GM12878 (cell line): ENCODE measurements at regions not wholly inside any gene's neighbourhood (a gene's known extent, or its start where the extent isn't known, plus 50 kb on each side); places are given as distances from the start of the nearest gene placed in this dataset.
A peak's percentile ranks its signal among the peaks of the same experiment; 100 is the strongest.

Source experiments
- CBFB ChIP-seq: IDR thresholded peaks from 2 replicates; pipeline ENCODE4 v1.6.1; 2016; ENCODE audit warnings: antibody characterized with exemption, low read depth
- FOXM1 ChIP-seq: IDR thresholded peaks from 2 replicates; pipeline ENCODE4 v1.6.1; 2012; ENCODE audit warnings: low read depth, mild to moderate bottlenecking, inconsistent platforms, low read length, moderate library complexity
- HCFC1 ChIP-seq: fragments of 150-350 bp; IDR thresholded peaks from 2 replicates; pipeline ENCODE4 v1.6.1; 2014; ENCODE audit warnings: low read length
- JUNB ChIP-seq: IDR thresholded peaks from 2 replicates; pipeline ENCODE4 v1.6.1; 2016; ENCODE audit warnings: antibody characterized with exemption, mild to moderate bottlenecking
- NFIC ChIP-seq: IDR thresholded peaks from 2 replicates; pipeline ENCODE4 v1.6.1; 2012; ENCODE audit warnings: low read depth, mild to moderate bottlenecking, inconsistent platforms, low read length, moderate library complexity
- PBX3 ChIP-seq: IDR thresholded peaks from 2 replicates; pipeline ENCODE4 v1.6.1; 2011; ENCODE audit warnings: mild to moderate bottlenecking, low read depth, low read length, moderate library complexity; ENCODE audit not compliant: insufficient replicate concordance
- RB1 ChIP-seq: fragments of 450-650 bp; formaldehyde crosslinking; IDR thresholded peaks from 2 replicates; pipeline ENCODE4 v1.6.1; 2017; ENCODE audit warnings: mild to moderate bottlenecking, borderline replicate concordance
- STAT1 ChIP-seq: fragments of 450-650 bp; conservative IDR thresholded peaks from 2 replicates; pipeline ENCODE4 v1.6.1; 2014; ENCODE audit warnings: antibody characterized with exemption, mild to moderate bottlenecking
- SUPT20H ChIP-seq: IDR thresholded peaks from 2 replicates; pipeline ENCODE4 v1.6.1; 2011; ENCODE audit warnings: low read depth, mild to moderate bottlenecking, low read length, moderate library complexity, borderline replicate concordance; ENCODE audit not compliant: control insufficient read depth
- ZNF687 ChIP-seq: fragments of 450-650 bp; IDR thresholded peaks from 2 replicates; pipeline ENCODE4 v1.6.1; 2017; ENCODE audit warnings: mild to moderate bottlenecking, moderate library complexity
- TF ChIP-seq, protein P1 (sequence below): fragments of 450-650 bp; IDR thresholded peaks from 2 replicates; pipeline ENCODE4 v1.6.1; 2017; ENCODE audit warnings: mild to moderate bottlenecking
- TF ChIP-seq, protein P2 (sequence below), 3 experiments: IDR thresholded peaks in 2 of 3; conservative IDR thresholded peaks in 1 of 3; 2 replicates each; pipeline ENCODE4 v1.5.1; 2011; ENCODE audit warnings: low read depth in 3 of 3, low read length in 3 of 3, mild to moderate bottlenecking in 3 of 3, control low read depth in 2 of 3, moderate library complexity in 2 of 3, inconsistent platforms in 1 of 3, mixed read lengths in 1 of 3; ENCODE audit not compliant: control insufficient read depth in 2 of 3, insufficient read depth in 1 of 3; ENCODE audit errors: extremely low read depth in 1 of 3

DNA sequence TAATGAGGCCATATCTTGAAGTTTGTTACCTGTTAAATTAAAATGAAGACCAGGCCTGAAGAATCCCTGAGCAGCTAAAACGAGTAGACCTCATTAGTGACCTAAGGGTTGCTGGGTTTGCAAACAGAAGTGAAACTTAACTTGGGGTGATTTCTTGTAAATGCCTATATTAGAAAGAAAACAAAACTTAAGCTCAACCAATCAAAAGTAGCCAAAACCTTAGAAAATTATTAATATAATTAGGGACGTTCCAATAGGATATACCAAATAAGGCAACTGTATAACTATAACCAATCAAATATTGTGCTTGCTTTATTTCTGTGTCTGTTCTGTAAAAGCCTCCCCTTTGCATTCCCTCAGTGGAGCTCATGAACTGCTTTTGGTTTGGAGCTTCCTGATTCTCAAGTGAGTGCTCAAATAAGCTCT lies 137.9 kb upstream of the VRK2 start (continued):
- TF ChIP-seq, protein P1, sequence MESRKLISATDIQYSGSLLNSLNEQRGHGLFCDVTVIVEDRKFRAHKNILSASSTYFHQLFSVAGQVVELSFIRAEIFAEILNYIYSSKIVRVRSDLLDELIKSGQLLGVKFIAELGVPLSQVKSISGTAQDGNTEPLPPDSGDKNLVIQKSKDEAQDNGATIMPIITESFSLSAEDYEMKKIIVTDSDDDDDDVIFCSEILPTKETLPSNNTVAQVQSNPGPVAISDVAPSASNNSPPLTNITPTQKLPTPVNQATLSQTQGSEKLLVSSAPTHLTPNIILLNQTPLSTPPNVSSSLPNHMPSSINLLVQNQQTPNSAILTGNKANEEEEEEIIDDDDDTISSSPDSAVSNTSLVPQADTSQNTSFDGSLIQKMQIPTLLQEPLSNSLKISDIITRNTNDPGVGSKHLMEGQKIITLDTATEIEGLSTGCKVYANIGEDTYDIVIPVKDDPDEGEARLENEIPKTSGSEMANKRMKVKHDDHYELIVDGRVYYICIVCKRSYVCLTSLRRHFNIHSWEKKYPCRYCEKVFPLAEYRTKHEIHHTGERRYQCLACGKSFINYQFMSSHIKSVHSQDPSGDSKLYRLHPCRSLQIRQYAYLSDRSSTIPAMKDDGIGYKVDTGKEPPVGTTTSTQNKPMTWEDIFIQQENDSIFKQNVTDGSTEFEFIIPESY = no peak
- TF ChIP-seq NFIC (peak; percentile 40), STAT1 (peak; percentile 99), RB1 (no peak), SUPT20H (no peak), ZNF687 (peak; percentile 63; the same call in 1 of the 2 replicates), HCFC1 (no peak), FOXM1 (peak; percentile 82), JUNB (no peak), CBFB (no peak), PBX3 (no peak)
- TF ChIP-seq, protein P2, sequence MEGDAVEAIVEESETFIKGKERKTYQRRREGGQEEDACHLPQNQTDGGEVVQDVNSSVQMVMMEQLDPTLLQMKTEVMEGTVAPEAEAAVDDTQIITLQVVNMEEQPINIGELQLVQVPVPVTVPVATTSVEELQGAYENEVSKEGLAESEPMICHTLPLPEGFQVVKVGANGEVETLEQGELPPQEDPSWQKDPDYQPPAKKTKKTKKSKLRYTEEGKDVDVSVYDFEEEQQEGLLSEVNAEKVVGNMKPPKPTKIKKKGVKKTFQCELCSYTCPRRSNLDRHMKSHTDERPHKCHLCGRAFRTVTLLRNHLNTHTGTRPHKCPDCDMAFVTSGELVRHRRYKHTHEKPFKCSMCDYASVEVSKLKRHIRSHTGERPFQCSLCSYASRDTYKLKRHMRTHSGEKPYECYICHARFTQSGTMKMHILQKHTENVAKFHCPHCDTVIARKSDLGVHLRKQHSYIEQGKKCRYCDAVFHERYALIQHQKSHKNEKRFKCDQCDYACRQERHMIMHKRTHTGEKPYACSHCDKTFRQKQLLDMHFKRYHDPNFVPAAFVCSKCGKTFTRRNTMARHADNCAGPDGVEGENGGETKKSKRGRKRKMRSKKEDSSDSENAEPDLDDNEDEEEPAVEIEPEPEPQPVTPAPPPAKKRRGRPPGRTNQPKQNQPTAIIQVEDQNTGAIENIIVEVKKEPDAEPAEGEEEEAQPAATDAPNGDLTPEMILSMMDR (IDR thresholded peaks at IDR 0.05 in 2 of 3, conservative IDR thresholded peaks at IDR 0.05 in 1 of 3; ENCODE audit: control insufficient read depth in 2 of 3, extremely low read depth in 1 of 3, insufficient read depth in 1 of 3, low read depth in 3 of 3, low read length in 3 of 3) = no peak
